HG03558 (cell line): ENCODE measurements at regions not wholly inside any gene's neighbourhood (a gene's known extent, or its start where the extent isn't known, plus 50 kb on each side); places are given as distances from the start of the nearest gene placed in this dataset.

Experiments
- ATAC-seq: cut with Tn5 transposase; IDR thresholded peaks from one replicate; pipeline ENCODE4 v1.9.1; 2021; ENCODE audit warnings: moderate number of reproducible peaks; ENCODE audit not compliant: unreplicated experiment; ENCODE audit errors: extremely low read depth

- ATAC-seq = no peak
Observed at GRCh38 chr18:73924836-73925235, 222.8 kb downstream of the FBXO15 start.

DNA sequence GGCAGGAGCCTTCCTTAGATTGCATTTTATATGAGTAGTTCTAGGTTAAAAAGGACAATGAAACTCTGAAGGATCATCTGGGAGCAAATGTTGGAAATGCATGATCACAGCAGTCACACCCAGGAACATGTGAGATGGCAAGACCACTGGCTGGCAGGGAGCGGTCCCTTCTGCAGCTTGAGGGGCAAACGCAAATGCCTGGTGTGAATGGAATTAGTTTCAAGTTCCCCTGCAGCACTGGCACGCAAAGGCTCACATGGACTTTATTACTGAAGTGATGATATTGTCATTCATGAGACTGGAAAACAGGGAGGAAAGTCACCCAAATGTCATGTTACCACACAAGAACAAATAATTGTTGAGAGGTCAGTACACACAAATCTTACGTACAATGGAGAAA is 223.3 kb downstream of the FBXO15 start:
- ATAC-seq = no peak

- no peak for ATAC-seq
Observed at GRCh38 chr18:73923866-73924265, 223.8 kb downstream of the FBXO15 start.

- ATAC-seq = no peak
Observed at GRCh38 chr18:73920033-73920432, 227.6 kb downstream of the FBXO15 start.

- no peak for ATAC-seq
Observed at GRCh38 chr18:73918816-73919215, 228.8 kb downstream of the FBXO15 start.

GRCh38 chr18:73917046-73917445 is 230.6 kb downstream of the FBXO15 start:
- ATAC-seq = no peak

DNA sequence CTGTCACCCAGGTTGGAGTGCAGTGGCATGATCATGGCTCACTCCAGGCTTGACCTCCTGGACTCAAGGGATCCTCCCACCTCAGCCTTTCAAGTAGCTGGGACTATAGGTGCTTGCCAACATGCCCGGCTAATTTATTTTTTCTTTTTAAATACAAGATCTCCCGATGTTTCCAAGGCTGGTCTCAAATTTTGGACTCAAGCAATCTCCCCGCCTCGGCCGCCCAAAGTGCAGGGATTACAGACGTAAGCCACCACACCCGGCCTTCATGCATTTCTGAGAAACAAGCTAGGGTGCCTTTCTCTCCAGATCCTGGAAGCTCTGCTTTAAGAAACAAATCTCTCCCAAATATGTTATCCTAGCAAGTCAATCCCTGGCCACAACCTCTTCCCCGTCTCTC is 234.1 kb downstream of the FBXO15 start:
- ATAC-seq = no peak

DNA sequence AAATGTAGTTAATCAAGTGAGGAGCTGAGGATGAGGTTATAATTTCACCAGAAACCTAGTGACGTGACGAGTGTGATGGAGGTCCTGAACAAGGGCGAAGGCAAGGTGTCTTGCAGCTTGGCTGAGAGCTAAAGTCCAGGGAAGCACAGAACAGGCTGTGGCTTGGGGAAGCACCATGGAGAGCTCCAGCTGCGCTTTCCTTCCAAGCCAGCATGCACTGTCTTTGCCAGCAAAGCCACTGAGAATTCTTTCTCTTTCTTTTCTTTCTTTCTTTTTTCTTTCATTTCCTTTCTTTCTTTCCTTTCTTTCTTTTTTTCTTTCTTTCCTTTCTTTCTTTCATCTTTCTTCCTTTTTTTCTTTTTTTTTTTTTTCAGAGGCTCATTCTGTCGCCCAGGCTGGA is 239.3 kb downstream of the FBXO15 start:
- ATAC-seq = no peak

DNA sequence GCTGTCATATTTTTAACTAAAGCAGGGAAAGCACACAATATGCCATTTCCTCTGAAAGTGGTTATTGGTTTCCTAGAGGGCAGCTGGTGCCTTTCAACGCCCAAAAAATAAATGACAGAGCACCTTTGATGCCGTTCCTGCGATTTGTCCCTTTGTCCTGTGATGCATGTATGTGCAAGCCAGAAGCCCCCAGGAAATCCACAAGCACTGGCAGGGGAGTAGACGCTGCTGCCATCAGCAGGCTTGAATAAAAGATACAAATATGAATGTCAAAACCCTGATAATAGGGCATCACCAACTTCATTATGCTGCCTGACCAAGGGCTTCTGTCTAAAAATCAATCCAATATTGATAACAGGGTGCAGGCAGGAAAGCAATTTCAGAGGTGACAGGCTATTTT is 246.1 kb downstream of the FBXO15 start:
- no peak for ATAC-seq

- no peak for ATAC-seq
Observed at GRCh38 chr18:73901151-73901550, 246.5 kb downstream of the FBXO15 start.

DNA sequence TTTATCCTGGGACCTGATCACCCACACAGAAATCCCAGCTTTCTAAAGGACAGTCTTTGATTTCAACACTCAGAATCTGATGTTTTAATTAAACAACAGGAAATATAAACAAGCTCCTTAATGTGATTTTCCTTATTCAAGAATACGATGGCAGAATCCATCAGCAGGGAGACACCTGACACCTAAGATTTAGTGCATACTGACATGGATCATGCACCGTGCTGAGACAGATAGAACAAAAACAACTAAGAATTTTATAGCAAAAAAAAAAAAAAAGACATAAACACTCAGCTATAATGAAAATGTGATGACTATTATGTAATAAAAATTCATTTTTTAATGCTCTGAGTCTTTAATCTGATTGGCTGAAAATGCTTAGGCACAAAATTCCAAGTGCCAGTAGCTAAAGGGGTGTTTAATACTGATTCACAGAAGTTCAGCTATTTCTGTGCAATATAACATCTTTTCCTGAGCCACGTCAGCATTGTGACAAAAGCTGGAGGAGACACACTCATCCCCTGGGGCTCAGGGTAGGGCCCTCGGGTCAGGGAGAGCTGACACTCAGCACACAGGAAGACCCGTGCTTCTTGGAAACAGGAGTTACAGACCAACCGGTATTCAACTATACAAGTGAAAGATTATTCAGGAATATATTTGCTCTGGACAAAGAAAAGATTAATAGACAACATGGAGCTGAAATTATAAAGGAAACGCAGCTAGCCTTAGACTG is 247.4 kb downstream of the FBXO15 start:
- no peak for ATAC-seq

GRCh38 chr18:73897517-73897916 is 250.1 kb downstream of the FBXO15 start:
- ATAC-seq = no peak

DNA sequence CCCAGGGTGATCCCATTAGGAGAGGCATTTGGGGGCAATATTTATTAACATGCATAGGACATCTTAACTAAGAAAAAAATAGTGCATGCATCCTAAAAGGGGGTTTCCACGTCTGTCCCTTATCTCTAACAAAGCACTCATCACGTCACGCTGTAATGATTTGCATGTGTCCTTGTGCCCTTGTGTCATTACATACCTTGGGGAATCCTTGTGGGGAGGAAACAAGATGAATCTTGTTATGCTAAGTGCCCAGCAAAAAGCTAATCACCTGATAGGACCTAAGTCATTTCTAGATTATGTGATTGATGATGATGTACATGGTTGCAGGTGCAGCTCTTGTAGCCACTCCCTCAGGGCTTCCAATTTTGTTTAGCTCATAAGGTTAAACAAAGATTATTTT is 250.9 kb downstream of the FBXO15 start:
- ATAC-seq = no peak

DNA sequence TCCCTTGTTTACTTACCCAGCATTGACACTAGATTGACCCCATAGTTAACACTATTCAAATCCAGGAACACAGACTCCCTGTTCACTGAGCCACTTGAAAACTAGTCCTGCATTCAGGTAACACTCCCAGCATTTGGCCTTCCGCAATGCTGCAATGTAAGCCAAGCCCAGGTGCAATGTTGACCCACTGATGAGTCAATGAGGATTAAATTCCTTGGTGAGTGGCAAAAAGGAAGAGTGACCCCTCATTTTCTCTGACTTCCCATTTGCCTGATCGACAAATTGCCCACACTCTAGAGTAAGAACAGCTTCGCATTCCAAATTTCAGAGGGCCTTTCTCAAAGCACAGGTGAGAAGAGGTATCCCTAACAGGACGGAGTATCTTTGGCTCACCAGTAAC is 251.9 kb downstream of the FBXO15 start:
- no peak for ATAC-seq

DNA sequence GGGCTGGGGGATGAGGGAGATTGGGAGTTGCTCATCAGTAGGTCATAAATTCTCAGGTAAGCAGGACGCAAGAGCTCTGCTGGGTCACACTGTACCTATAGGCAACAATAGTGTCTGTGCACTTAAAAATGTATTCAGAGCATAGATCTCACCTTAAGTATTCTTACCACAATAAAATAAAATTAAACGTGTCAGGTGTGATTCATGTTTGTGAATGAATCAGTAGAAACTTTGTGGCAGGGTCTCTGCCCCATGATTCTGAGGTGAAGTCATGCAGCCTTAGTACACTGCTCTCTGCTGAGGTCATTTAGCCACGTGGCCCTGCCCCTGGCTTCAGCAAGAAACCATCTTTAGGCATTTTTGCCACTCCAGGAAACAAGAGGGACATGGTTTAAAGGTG is 253.8 kb downstream of the FBXO15 start:
- ATAC-seq = no peak

DNA sequence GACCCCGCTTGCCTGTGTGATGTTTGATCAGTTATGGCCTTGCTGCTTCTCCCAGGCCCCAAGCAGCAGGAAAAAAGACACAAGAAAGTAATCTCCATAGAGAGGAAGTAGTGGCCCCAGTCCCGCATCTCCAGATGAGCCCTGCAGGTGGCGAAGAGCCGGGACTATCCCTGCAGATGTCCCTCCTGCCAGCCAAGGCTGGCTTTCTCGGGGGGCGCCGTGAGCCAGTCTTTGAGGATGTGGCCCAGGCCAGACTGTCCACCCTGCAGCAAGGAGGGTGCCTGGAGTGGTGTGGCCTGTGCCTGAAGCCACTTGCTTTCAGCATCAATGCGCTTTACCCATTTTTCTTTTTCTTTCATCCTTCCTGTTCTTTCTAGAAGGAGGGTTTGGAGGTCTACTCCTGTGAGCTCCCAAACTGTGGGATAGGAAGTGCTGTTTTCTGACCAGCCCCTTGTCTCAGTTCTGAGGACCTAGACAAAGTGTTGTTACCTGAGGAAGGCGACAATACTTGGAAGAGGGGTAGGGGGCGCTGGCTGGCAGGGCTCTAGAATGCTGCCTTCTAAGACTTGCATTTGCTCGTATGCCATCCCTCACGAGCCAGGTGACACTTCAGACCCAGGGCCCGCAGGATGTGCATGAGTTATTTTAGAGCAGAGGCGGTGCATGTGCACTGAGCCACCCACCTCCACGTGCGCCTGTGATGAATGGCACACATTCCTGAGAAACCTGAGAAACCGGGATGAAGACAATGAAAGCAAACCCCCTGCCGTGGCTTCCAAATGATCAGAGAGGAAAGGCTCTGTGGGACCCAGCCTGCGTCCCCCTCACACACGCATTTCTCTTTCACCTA is 255.8 kb downstream of the FBXO15 start:
- ATAC-seq = no peak

- ATAC-seq = no peak
Observed at GRCh38 chr18:73888565-73888964, 259.1 kb downstream of the FBXO15 start.

DNA sequence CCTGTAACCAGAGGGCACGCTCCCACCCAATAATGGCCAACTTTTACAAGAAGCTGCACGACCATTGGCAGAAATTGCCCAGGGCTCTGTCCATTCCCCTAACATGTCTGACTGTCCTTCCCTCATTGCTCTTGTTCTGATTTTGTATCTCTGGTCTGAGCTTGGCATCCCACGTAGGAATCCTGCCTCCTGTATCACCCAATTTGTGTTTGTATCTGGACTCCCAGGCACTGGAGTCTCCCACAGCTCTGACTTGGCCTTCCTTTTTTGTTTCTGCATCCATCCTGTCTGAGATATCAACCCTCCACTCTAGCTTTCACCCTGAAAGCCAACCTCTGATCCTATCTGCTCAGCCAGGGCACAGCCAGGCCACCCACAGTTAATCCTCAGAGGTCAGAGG is 259.8 kb downstream of the FBXO15 start:
- no peak for ATAC-seq

DNA sequence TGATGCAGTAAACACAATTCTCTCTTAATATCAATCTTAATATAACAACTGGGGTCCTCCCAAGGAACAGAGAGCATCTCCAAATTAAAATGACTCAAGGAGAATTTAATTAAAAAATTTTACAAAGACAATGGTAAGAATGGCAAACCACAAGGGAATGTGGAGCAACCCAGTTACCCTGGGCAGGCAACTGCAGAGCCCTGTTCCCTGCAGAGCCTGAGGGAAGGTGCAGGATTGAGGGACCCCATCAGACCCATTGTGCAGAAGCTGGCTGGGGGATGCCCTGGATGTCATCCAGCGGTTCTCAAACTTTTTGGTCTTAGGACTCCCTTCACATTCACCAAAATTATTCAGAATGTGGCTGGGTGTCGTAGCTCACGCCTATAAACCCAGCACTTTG is 262.8 kb downstream of the FBXO15 start:
- ATAC-seq = no peak

GRCh38 chr18:73881396-73881917 is 266.2 kb downstream of the FBXO15 start:
- no peak for ATAC-seq

- no peak for ATAC-seq
Observed at GRCh38 chr18:73880387-73880786, 267.2 kb downstream of the FBXO15 start.
